Loucy (cell line): ENCODE measurements at regions not wholly inside any gene's neighbourhood (a gene's known extent, or its start where the extent isn't known, plus 50 kb on each side); places are given as distances from the start of the nearest gene placed in this dataset.

ENCODE experiments used
- EZH2phosphoT487 ChIP-seq: fragments of 200-600 bp; IDR thresholded peaks from 2 replicates; pipeline ENCODE4 v1.6.1; 2018; ENCODE audit warnings: antibody characterized with exemption, mild to moderate bottlenecking, moderate library complexity, borderline replicate concordance
- TF ChIP-seq, protein P1 (sequence below): fragments of 200-600 bp; sonication (generic); conservative IDR thresholded peaks from 2 replicates; pipeline ENCODE4 v1.5.1; 2014; ENCODE audit warnings: mild to moderate bottlenecking, antibody characterized with exemption, low read length

DNA sequence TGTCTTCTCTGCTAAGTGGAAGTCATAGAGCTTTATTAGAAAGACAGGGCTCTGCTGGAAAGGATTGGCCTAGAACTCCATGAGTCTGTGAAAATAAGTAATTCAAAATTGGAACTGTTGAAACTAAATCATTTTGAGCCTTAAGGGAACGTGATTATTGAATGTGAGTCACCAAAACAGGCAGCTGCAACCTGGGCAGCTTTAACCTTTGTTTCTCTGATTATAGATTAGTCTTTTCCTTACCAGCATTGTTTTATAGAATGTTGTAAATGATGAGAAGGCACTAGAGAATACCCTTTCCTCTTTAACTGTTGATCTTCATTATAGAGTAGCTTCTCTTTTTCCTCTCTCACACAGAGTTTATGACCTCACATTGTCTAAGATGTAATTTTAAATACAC lies 638.8 kb upstream of the SLITRK6 start:
- TF ChIP-seq, protein P1, sequence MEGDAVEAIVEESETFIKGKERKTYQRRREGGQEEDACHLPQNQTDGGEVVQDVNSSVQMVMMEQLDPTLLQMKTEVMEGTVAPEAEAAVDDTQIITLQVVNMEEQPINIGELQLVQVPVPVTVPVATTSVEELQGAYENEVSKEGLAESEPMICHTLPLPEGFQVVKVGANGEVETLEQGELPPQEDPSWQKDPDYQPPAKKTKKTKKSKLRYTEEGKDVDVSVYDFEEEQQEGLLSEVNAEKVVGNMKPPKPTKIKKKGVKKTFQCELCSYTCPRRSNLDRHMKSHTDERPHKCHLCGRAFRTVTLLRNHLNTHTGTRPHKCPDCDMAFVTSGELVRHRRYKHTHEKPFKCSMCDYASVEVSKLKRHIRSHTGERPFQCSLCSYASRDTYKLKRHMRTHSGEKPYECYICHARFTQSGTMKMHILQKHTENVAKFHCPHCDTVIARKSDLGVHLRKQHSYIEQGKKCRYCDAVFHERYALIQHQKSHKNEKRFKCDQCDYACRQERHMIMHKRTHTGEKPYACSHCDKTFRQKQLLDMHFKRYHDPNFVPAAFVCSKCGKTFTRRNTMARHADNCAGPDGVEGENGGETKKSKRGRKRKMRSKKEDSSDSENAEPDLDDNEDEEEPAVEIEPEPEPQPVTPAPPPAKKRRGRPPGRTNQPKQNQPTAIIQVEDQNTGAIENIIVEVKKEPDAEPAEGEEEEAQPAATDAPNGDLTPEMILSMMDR: no peak
- no peak for TF ChIP-seq EZH2phosphoT487
